ENCODE measurements at regions not wholly inside any gene's neighbourhood (a gene's known extent, or its start where the extent isn't known, plus 50 kb on each side); places are given as distances from the start of the nearest gene placed in this dataset.
A peak's percentile ranks its signal among the peaks of the same experiment; 100 is the strongest.

- H3K9me1 ChIP-seq (ENCODE audit: control insufficient read depth, insufficient read depth, low read length), result peaks cover 4% of the 10 kb centered on the region
- peak overlapping the region in 1 of 2 experiments; percentile 34; a peak in 2 of 4 replicates for H3K9ac ChIP-seq (ENCODE audit: insufficient read depth in 1 of 2, low read depth in 2 of 2, low read length in 2 of 2)
- H3K9me3 ChIP-seq (replicated peaks; ENCODE audit: control insufficient read depth, insufficient read depth, low read depth, low read length), result peaks cover 2% of the 10 kb centered on the region; the same call in 1 of the 2 replicates
- CTCF ChIA-PET (ENCODE audit: low intra/inter-chr PET ratio), result interaction anchor here (0.6 to 3.6 kb wide), 15 partner anchors 11 to 680 kb away, joined by 3 to 31 read pairs (median 6); partner anchors contain the start of genes ESS2, SLC25A1 and UFD1
- H3K4me1 ChIP-seq (replicated peaks in 1 of 2; ENCODE audit: control insufficient read depth in 2 of 2, insufficient read depth in 2 of 2, low read length in 2 of 2), result peaks cover 15 to 27% of the 10 kb centered on the region in 2 experiments; a peak in 4 of 5 replicates
- no peak overlapping the region for H3K4me2 ChIP-seq (ENCODE audit: insufficient read depth, low read length)
- DNase-seq (ENCODE audit: extremely low read depth in 1 of 4, low spot score in 3 of 4) (no peak), ATAC-seq (no peak), FAIRE-seq (no peak)
- in situ Hi-C loops (cut with MboI), result loop anchor here (5.0 kb wide), 1 partner anchor 452 kb away; the partner anchor contains the start of gene SLC25A1
- H3K36me3 ChIP-seq (ENCODE audit: control insufficient read depth, insufficient read depth, low read length), result no peaks in the 10 kb centered on the region
- no peaks in the 10 kb centered on the region for H4K20me1 ChIP-seq (replicated peaks; ENCODE audit: control insufficient read depth, insufficient read depth, low read length)
- POLR2A ChIA-PET, result interaction anchor here (0.6 to 3.9 kb wide), 22 partner anchors 8 to 485 kb away, joined by 3 to 19 read pairs (median 4); partner anchors contain the start of genes C22orf39, CDC45, ESS2 and GP1BB
- H2AFZ ChIP-seq (ENCODE audit: low read depth, low read length), result peak overlapping the region; percentile 17
- H3K27ac ChIP-seq (ENCODE audit: extremely low read depth, low read depth, low read length), result no peak overlapping the region
- no TSS peak for BruUV-seq (replicated peaks)
- H3K4me3 ChIP-seq, result no peak overlapping the region
- peaks cover 7 to 25% of the 10 kb centered on the region in 2 experiments; a peak in 4 of 5 replicates for H3K27me3 ChIP-seq (ENCODE audit: control insufficient read depth in 2 of 2, insufficient read depth in 2 of 2, low read length in 2 of 2)
- 27% methylated on average over 12 of the region's 12 CpGs for WGBS (ENCODE audit: insufficient coverage, low coverage, missing lambda C conversion rate)
- intact Hi-C loops (cut with micrococcal nuclease), result loop anchor here (10.0 kb wide), 3 partner anchors 185 to 505 kb away; partner anchors contain the start of genes C22orf39 and DGCR2
- H3K79me2 ChIP-seq (ENCODE audit: control insufficient read depth, insufficient read depth, low read length), result no peaks in the 10 kb centered on the region
- TF ChIP-seq, protein P1, sequence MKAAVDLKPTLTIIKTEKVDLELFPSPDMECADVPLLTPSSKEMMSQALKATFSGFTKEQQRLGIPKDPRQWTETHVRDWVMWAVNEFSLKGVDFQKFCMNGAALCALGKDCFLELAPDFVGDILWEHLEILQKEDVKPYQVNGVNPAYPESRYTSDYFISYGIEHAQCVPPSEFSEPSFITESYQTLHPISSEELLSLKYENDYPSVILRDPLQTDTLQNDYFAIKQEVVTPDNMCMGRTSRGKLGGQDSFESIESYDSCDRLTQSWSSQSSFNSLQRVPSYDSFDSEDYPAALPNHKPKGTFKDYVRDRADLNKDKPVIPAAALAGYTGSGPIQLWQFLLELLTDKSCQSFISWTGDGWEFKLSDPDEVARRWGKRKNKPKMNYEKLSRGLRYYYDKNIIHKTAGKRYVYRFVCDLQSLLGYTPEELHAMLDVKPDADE (conservative IDR thresholded peaks at IDR 0.05; ENCODE audit: control insufficient read depth, low read depth, low read length), result 0 out of 2 replicates have a peak, but pooled peaks have one; percentile 29
- no peak for TF ChIP-seq PCBP1 (IDR thresholded peaks at IDR 0.05; ENCODE audit: low read depth, low read length, poor library complexity, severe bottlenecking)
- TF ChIP-seq ZNF354B (CRISPR knock-in tag; IDR thresholded peaks at IDR 0.05), result no peak
- peak; percentile 91 for TF ChIP-seq TFE3 (CRISPR knock-in tag; IDR thresholded peaks at IDR 0.05)
- TF ChIP-seq MYNN (IDR thresholded peaks at IDR 0.05), result no peak
- TF ChIP-seq MYNN (CRISPR knock-in tag; IDR thresholded peaks at IDR 0.05), result 0 out of 2 replicates have a peak, but pooled peaks have one; percentile 64
- TF ChIP-seq KDM2B (CRISPR knock-in tag; IDR thresholded peaks at IDR 0.05), result 0 out of 2 replicates have a peak, but pooled peaks have one; percentile 49
- peak; percentile 15; the same call in 1 of the 2 replicates for TF ChIP-seq TOE1 (IDR thresholded peaks at IDR 0.05; ENCODE audit: borderline replicate concordance)
- no peak for TF ChIP-seq TOE1 (CRISPR knock-in tag; IDR thresholded peaks at IDR 0.05; ENCODE audit: borderline replicate concordance, low read depth)
- TF ChIP-seq THAP12 (CRISPR knock-in tag; IDR thresholded peaks at IDR 0.05), result 0 out of 2 replicates have a peak, but pooled peaks have one; percentile 11
- TF ChIP-seq DNMT1 (IDR thresholded peaks at IDR 0.05), result no peak
- no peak for TF ChIP-seq WHSC1 (IDR thresholded peaks at IDR 0.05; ENCODE audit: low read length)
- TF ChIP-seq FUS (optimal IDR thresholded peaks at IDR 0.05; ENCODE audit: low read depth, low read length), result no peak
- TF ChIP-seq, protein P2, sequence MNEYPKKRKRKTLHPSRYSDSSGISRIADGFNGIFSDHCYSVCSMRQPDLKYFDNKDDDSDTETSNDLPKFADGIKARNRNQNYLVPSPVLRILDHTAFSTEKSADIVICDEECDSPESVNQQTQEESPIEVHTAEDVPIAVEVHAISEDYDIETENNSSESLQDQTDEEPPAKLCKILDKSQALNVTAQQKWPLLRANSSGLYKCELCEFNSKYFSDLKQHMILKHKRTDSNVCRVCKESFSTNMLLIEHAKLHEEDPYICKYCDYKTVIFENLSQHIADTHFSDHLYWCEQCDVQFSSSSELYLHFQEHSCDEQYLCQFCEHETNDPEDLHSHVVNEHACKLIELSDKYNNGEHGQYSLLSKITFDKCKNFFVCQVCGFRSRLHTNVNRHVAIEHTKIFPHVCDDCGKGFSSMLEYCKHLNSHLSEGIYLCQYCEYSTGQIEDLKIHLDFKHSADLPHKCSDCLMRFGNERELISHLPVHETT (CRISPR knock-in tag; conservative IDR thresholded peaks at IDR 0.05 in 1 of 2, IDR thresholded peaks at IDR 0.05 in 1 of 2), result 0 out of 4 replicates have a peak, but pooled peaks of 1 of the 2 experiments have one; percentile 78
These were observed 85.0 kb upstream of the SEPTIN5 start for GRCh38 chr22:19629331-19629719.
